ENCODE measurements at regions not wholly inside any gene's neighbourhood (a gene's known extent, or its start where the extent isn't known, plus 50 kb on each side); places are given as distances from the start of the nearest gene placed in this dataset.
"Not testable (repeated sequence)": the region's sequence is repeated elsewhere in the genome, so short reads cannot be mapped to it uniquely, and the experiment has no call there.

- 100% methylated on average over 1 of the region's 1 CpG; no CpG with 5 or more reads in 1 of the 2 donors for WGBS, 2 donors (ENCODE audit: low coverage in 1 of 2)
- TF ChIP-seq CTCF (IDR thresholded peaks at IDR 0.05) (no peak), EP300 (IDR thresholded peaks at IDR 0.05) (no peak), POLR2AphosphoS5 (IDR thresholded peaks at IDR 0.05) (no peak), POLR2A (IDR thresholded peaks at IDR 0.05) (no peak)
- H3K4me3 ChIP-seq = no peak overlapping the region
- H3K27me3 ChIP-seq = no peaks in the 10 kb centered on the region
- no peak overlapping the region for H3K27ac ChIP-seq
- H3K4me1 ChIP-seq = peaks cover 0 to 11% (median 0%) of the 10 kb centered on the region in 3 donors
- H3K9me3 ChIP-seq = no peaks in the 10 kb centered on the region
- no peak for ATAC-seq
- no peaks in the 10 kb centered on the region for H3K36me3 ChIP-seq
Measured at GRCh38 chr17:64718058-64718457, 56.0 kb upstream of the SMURF2 start.

- not testable (repeated sequence) for H3K27me3 ChIP-seq
- no CpG with 5 or more reads among the region's 27 CpGs for WGBS, 2 donors (ENCODE audit: low coverage in 1 of 2)
Measured at GRCh38 chr17:64716496-64716895, 54.4 kb upstream of the SMURF2 start.

GRCh38 chr17:64713786-64714185 lies 51.7 kb upstream of the SMURF2 start:
- not testable (repeated sequence) for H3K36me3 ChIP-seq, H3K9me3 ChIP-seq, ATAC-seq, H3K27me3 ChIP-seq
- WGBS, 2 donors (ENCODE audit: low coverage in 1 of 2) = 29 to 32% methylated on average over 7 of the region's 7 CpGs
- peak overlapping the region; percentile 18 to 38 for H3K4me3 ChIP-seq
- H3K4me1 ChIP-seq = peaks cover 0 to 10% (median 0%) of the 10 kb centered on the region in 3 donors
- H3K27ac ChIP-seq = peak overlapping the region in 1 of 4 donors; percentile 40

More at GRCh38 chr17:64716496-64716895, 54.4 kb upstream of the SMURF2 start:
- H3K4me3 ChIP-seq, ATAC-seq, H3K9me3 ChIP-seq, H3K27ac ChIP-seq, H3K36me3 ChIP-seq: not testable (repeated sequence)
- H3K4me1 ChIP-seq = peaks cover 0 to 13% (median 0%) of the 10 kb centered on the region in 3 donors

- 60% methylated on average over 5 of the region's 11 CpGs; no CpG with 5 or more reads in 1 of the 2 donors for WGBS, 2 donors (ENCODE audit: low coverage in 1 of 2)
- H3K27me3 ChIP-seq, H3K9me3 ChIP-seq, ATAC-seq, H3K27ac ChIP-seq, H3K4me3 ChIP-seq, H3K36me3 ChIP-seq: not testable (repeated sequence)
- H3K4me1 ChIP-seq = peaks cover 0 to 10% (median 4%) of the 10 kb centered on the region in 3 donors
Measured at GRCh38 chr17:64712557-64713351, 50.6 kb upstream of the SMURF2 start.

Small RNAs in the stretch of these regions (small RNA-seq; reads per million reads assigned to genes)
- gene AC103810.3 (0 reads per million in 4 donors), gene BPTFP1 (0 reads per million in 4 donors), gene MINOS1P2 (0 reads per million in 4 donors), gene MIR6080 (0 reads per million in 4 donors)

All from gastroesophageal sphincter (tissue), 4 donors.